NCI-H2029 (cell line): ENCODE measurements at regions not wholly inside any gene's neighbourhood (a gene's known extent, or its start where the extent isn't known, plus 50 kb on each side); places are given as distances from the start of the nearest gene placed in this dataset.
"Not testable (repeated sequence)": the region's sequence is repeated elsewhere in the genome, so short reads cannot be mapped to it uniquely, and the experiment has no call there.

Experiments used
- DNase-seq: peaks from one replicate; lab custom pipeline; 2025; lab: John Stamatoyannopoulos, UW

GRCh38 chr4:147102596-147102995, 156.9 kb upstream of the TTC29 start:
- DNase-seq = no peak

- DNase-seq = no peak
Measured at GRCh38 chr4:147103403-147103946, 157.8 kb upstream of the TTC29 start.

GRCh38 chr4:147104768-147105167, 159.1 kb upstream of the TTC29 start:
- no peak for DNase-seq

GRCh38 chr4:147108409-147108808, 162.7 kb upstream of the TTC29 start:
- no peak for DNase-seq

- no peak for DNase-seq
Measured at GRCh38 chr4:147109800-147110199, 164.1 kb upstream of the TTC29 start.

GRCh38 chr4:147110473-147111367, 165.1 kb upstream of the TTC29 start:
- DNase-seq = no peak

- not testable (repeated sequence) for DNase-seq
Measured at GRCh38 chr4:147112196-147112595, 166.5 kb upstream of the TTC29 start.

GRCh38 chr4:147117431-147117830, 171.8 kb upstream of the TTC29 start:
- DNase-seq = no peak

GRCh38 chr4:147118528-147118927, 172.9 kb upstream of the TTC29 start:
- no peak for DNase-seq

GRCh38 chr4:147122685-147123084, 177.0 kb upstream of the TTC29 start:
- no peak for DNase-seq

GRCh38 chr4:147123146-147123545, 177.5 kb upstream of the TTC29 start:
- DNase-seq = no peak

- no peak for DNase-seq
Measured at GRCh38 chr4:147128787-147129186, 183.1 kb upstream of the TTC29 start.

- no peak for DNase-seq
Measured at GRCh38 chr4:147129687-147130086, 184.0 kb upstream of the TTC29 start.

GRCh38 chr4:147134536-147135210, 189.0 kb upstream of the TTC29 start:
- DNase-seq = no peak

- DNase-seq = no peak
Measured at GRCh38 chr4:147136310-147136709, 190.6 kb upstream of the TTC29 start.

- DNase-seq = no peak
Measured at GRCh38 chr4:147136751-147137150, 191.1 kb upstream of the TTC29 start.

- no peak for DNase-seq
Measured at GRCh38 chr4:147137280-147137679, 191.6 kb upstream of the TTC29 start.

- no peak for DNase-seq
Measured at GRCh38 chr4:147138171-147138570, 192.5 kb upstream of the TTC29 start.

GRCh38 chr4:147139455-147140198, 194.0 kb upstream of the TTC29 start:
- DNase-seq = no peak

- DNase-seq = no peak
Measured at GRCh38 chr4:147151763-147152162, 206.1 kb upstream of the TTC29 start.

GRCh38 chr4:147157860-147158701, 212.4 kb upstream of the TTC29 start:
- DNase-seq = no peak
